Endothelial cell of umbilical vein (primary cell): ENCODE measurements at regions not wholly inside any gene's neighbourhood (a gene's known extent, or its start where the extent isn't known, plus 50 kb on each side); places are given as distances from the start of the nearest gene placed in this dataset.

ENCODE experiments used
- CTCF ChIP-seq, 2 donors: IDR thresholded peaks; 1 replicate in 1 of 2; 2 replicates in 1 of 2; pipeline ENCODE4 v1.5.1; 2011; ENCODE audit warnings: low read length in 2 of 2, mild to moderate bottlenecking in 2 of 2, moderate library complexity in 2 of 2, control low read depth in 1 of 2, inconsistent platforms in 1 of 2, low read depth in 1 of 2; ENCODE audit not compliant: insufficient read depth in 1 of 2; ENCODE audit errors: extremely low read depth in 1 of 2
- EZH2 ChIP-seq: IDR thresholded peaks from 2 replicates; pipeline ENCODE4 v1.6.1; 2012; ENCODE audit warnings: borderline replicate concordance, low read depth, mild to moderate bottlenecking, moderate library complexity, low read length, inconsistent platforms; ENCODE audit not compliant: severe bottlenecking
- FOS ChIP-seq: IDR thresholded peaks from 2 replicates; pipeline ENCODE4 v1.6.1; 2011; ENCODE audit warnings: mild to moderate bottlenecking, low read length, moderate library complexity, borderline replicate concordance; ENCODE audit not compliant: insufficient read depth
- GATA2 ChIP-seq: IDR thresholded peaks from 2 replicates; pipeline ENCODE4 v1.7.0; 2011; ENCODE audit warnings: low read depth, mild to moderate bottlenecking, moderate library complexity, mixed read lengths, low read length; ENCODE audit not compliant: insufficient read length, insufficient read depth
- JUN ChIP-seq: IDR thresholded peaks from 2 replicates; pipeline ENCODE4 v1.6.1; 2011; ENCODE audit warnings: borderline replicate concordance, low read depth; ENCODE audit not compliant: insufficient read length, insufficient read depth
- MYC ChIP-seq: IDR thresholded peaks from one replicate; pipeline ENCODE4 v1.6.1; 2011; ENCODE audit warnings: mild to moderate bottlenecking, low read depth, low read length
- POLR2A ChIP-seq: IDR thresholded peaks from 2 replicates; pipeline ENCODE4 v1.6.1; 2012; ENCODE audit warnings: low read depth, mild to moderate bottlenecking, control low read depth, low read length
- POLR2AphosphoS5 ChIP-seq: IDR thresholded peaks from 2 replicates; pipeline ENCODE4 v1.6.1; 2012; ENCODE audit warnings: low read depth, mild to moderate bottlenecking, control low read depth, low read length, moderate library complexity; ENCODE audit not compliant: insufficient read depth
- TF ChIP-seq, protein P1 (sequence below): IDR thresholded peaks from 2 replicates; pipeline ENCODE4 v1.6.1; 2011; ENCODE audit not compliant: insufficient read depth, insufficient read length

DNA sequence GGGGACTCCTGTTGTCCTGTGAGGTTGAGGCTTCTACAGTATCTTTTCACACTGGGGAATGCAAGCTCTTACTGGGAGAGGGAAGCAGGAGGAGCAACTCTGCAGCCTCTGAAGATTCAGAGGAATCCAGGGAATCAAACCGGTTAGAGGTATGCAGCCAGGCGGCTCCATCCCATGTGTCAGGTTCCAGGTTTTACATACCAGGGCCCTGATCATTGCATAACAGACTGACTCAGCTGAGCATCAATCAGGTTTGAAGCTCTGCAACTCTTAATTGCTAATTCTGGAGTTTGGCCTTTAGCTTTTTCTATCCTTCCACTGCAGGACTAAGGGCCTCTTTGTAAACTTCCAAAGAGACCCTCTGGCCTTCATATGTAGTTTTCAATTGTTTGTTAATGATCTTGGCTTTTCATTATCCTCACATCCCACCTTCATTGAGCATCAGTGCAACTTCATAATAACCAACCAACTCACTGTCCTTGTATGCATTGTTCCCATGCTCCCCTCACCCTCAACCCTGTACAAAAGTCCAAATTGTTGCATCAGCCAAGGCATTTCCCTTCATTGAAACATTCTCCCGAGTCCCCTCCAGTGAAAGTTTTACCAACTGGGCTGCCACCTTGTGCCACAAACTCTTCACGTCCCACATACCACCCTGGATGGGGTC is 59.7 kb upstream of the DHX40 start:
- TF ChIP-seq CTCF (IDR thresholded peaks at IDR 0.05; ENCODE audit: extremely low read depth in 1 of 2, insufficient read depth in 1 of 2, low read depth in 1 of 2, low read length in 2 of 2) (no peak), GATA2 (no peak), POLR2A (no peak), POLR2AphosphoS5 (no peak), MYC (no peak), JUN (no peak), EZH2 (no peak), FOS (no peak)
- TF ChIP-seq, protein P1, sequence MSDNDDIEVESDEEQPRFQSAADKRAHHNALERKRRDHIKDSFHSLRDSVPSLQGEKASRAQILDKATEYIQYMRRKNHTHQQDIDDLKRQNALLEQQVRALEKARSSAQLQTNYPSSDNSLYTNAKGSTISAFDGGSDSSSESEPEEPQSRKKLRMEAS: no peak
